ENCODE measurements at regions not wholly inside any gene's neighbourhood (a gene's known extent, or its start where the extent isn't known, plus 50 kb on each side); places are given as distances from the start of the nearest gene placed in this dataset.

GRCh38 chr1:83103341-83103740, 895.6 kb downstream of the TTLL7 start:
- H3K27ac ChIP-seq, result no peak overlapping the region
- TF ChIP-seq ZFX (IDR thresholded peaks at IDR 0.05), result no peak
- no peak for TF ChIP-seq CTCF (conservative IDR thresholded peaks at IDR 0.05)

GRCh38 chr1:83102630-83103071, 896.3 kb downstream of the TTLL7 start:
- H3K27ac ChIP-seq, result no peak overlapping the region
- TF ChIP-seq CTCF (conservative IDR thresholded peaks at IDR 0.05), result no peak
- TF ChIP-seq ZFX (IDR thresholded peaks at IDR 0.05), result no peak

- H3K27ac ChIP-seq, result no peak overlapping the region
- TF ChIP-seq CTCF (conservative IDR thresholded peaks at IDR 0.05) (no peak), ZFX (IDR thresholded peaks at IDR 0.05) (no peak)
Observed at GRCh38 chr1:83101406-83101805, 897.5 kb downstream of the TTLL7 start.

GRCh38 chr1:83100133-83100532, 898.8 kb downstream of the TTLL7 start:
- TF ChIP-seq ZFX (IDR thresholded peaks at IDR 0.05), result no peak
- TF ChIP-seq CTCF (conservative IDR thresholded peaks at IDR 0.05), result no peak
- no peak overlapping the region for H3K27ac ChIP-seq

GRCh38 chr1:83098791-83099190, 900.1 kb downstream of the TTLL7 start:
- H3K27ac ChIP-seq, result no peak overlapping the region

GRCh38 chr1:83098131-83098530, 900.8 kb downstream of the TTLL7 start:
- TF ChIP-seq CTCF (conservative IDR thresholded peaks at IDR 0.05) (no peak), ZFX (IDR thresholded peaks at IDR 0.05) (no peak)

More at GRCh38 chr1:83098791-83099190, 900.1 kb downstream of the TTLL7 start:
- TF ChIP-seq ZFX (IDR thresholded peaks at IDR 0.05) (no peak), CTCF (conservative IDR thresholded peaks at IDR 0.05) (no peak)

GRCh38 chr1:83097715-83098114, 901.2 kb downstream of the TTLL7 start:
- H3K27ac ChIP-seq, result no peak overlapping the region
- TF ChIP-seq ZFX (IDR thresholded peaks at IDR 0.05), result no peak
- no peak for TF ChIP-seq CTCF (conservative IDR thresholded peaks at IDR 0.05)

More at GRCh38 chr1:83098131-83098530, 900.8 kb downstream of the TTLL7 start:
- no peak overlapping the region for H3K27ac ChIP-seq

Data from C4-2B (cell line).